ENCODE measurements at regions not wholly inside any gene's neighbourhood (a gene's known extent, or its start where the extent isn't known, plus 50 kb on each side); places are given as distances from the start of the nearest gene placed in this dataset.

DNA sequence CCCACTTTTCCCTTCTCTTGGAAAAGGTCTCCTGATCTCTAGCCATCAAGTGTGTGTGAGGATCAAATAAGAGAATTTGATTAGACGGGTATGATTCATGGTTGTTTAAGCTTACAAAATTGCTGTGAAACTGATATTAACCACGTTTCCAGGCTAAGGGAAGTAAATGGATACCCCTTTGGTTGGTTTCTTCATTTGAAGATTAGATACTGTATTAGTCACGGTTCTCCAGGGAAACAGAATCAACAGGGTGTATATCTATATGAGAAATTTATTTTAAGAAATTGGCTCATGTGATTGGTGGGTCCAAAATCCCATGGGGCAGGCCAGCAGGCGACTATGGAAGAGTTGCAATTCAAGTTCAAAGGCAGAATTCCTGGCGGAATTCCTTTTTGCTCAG is 112.7 kb upstream of the SELENOK start:
- Histone ChIP-seq H3K9me3 (replicated peaks; ENCODE audit: control insufficient read depth, insufficient read depth, low read depth, low read length) (no peaks in the 10 kb centered on the region), H3K27me3 (ENCODE audit: control insufficient read depth in 2 of 2, insufficient read depth in 2 of 2, low read length in 2 of 2) (peaks cover 0 to 5% of the 10 kb centered on the region in 2 experiments; a peak in 1 of 5 replicates), H3K27ac (ENCODE audit: extremely low read depth, low read depth, low read length) (no peak overlapping the region), H3K4me3 (no peak overlapping the region), H3K36me3 (ENCODE audit: control insufficient read depth, insufficient read depth, low read length) (no peaks in the 10 kb centered on the region), H3K4me2 (ENCODE audit: insufficient read depth, low read length) (no peak overlapping the region), H4K20me1 (replicated peaks; ENCODE audit: control insufficient read depth, insufficient read depth, low read length) (no peaks in the 10 kb centered on the region), H2AFZ (ENCODE audit: low read depth, low read length) (no peak overlapping the region), H3K79me2 (ENCODE audit: control insufficient read depth, insufficient read depth, low read length) (no peaks in the 10 kb centered on the region), H3K4me1 (replicated peaks in 1 of 2; ENCODE audit: control insufficient read depth in 2 of 2, insufficient read depth in 2 of 2, low read length in 2 of 2) (no peaks in the 10 kb centered on the region), H3K9ac (ENCODE audit: insufficient read depth in 1 of 2, low read depth in 2 of 2, low read length in 2 of 2) (no peak overlapping the region), H3K9me1 (ENCODE audit: control insufficient read depth, insufficient read depth, low read length) (no peaks in the 10 kb centered on the region)
- intact Hi-C loops (cut with micrococcal nuclease) (no loop called here), in situ Hi-C loops (cut with MboI) (no loop called here)
- 0% methylated on average over 5 of the region's 5 CpGs for WGBS (ENCODE audit: insufficient coverage, low coverage, missing lambda C conversion rate)
- CTCF ChIA-PET (ENCODE audit: low intra/inter-chr PET ratio): no interaction called here
- POLR2A ChIA-PET: no interaction called here
- TF ChIP-seq CHCHD3 (CRISPR knock-in tag; IDR thresholded peaks at IDR 0.05) (no peak), ZNF436 (CRISPR knock-in tag; IDR thresholded peaks at IDR 0.05) (no peak), CBFB (CRISPR knock-in tag; IDR thresholded peaks at IDR 0.05) (no peak), ZNF311 (CRISPR knock-in tag; IDR thresholded peaks at IDR 0.05) (no peak), CBFA2T3 (IDR thresholded peaks at IDR 0.05) (no peak), KAT8 (IDR thresholded peaks at IDR 0.05; ENCODE audit: low read depth) (no peak), COPS2 (conservative IDR thresholded peaks at IDR 0.05) (no peak), BCL6 (CRISPR knock-in tag; IDR thresholded peaks at IDR 0.05) (no peak)
- TF ChIP-seq, protein P1, sequence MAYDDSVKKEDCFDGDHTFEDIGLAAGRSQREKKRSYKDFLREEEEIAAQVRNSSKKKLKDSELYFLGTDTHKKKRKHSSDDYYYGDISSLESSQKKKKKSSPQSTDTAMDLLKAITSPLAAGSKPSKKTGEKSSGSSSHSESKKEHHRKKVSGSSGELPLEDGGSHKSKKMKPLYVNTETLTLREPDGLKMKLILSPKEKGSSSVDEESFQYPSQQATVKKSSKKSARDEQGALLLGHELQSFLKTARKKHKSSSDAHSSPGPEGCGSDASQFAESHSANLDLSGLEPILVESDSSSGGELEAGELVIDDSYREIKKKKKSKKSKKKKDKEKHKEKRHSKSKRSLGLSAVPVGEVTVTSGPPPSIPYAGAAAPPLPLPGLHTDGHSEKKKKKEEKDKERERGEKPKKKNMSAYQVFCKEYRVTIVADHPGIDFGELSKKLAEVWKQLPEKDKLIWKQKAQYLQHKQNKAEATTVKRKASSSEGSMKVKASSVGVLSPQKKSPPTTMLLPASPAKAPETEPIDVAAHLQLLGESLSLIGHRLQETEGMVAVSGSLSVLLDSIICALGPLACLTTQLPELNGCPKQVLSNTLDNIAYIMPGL (CRISPR knock-in tag; IDR thresholded peaks at IDR 0.05): no peak
- TF ChIP-seq, protein P2, sequence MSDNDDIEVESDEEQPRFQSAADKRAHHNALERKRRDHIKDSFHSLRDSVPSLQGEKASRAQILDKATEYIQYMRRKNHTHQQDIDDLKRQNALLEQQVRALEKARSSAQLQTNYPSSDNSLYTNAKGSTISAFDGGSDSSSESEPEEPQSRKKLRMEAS (CRISPR knock-in tag; IDR thresholded peaks at IDR 0.05): no peak
- TF ChIP-seq, protein P3, sequence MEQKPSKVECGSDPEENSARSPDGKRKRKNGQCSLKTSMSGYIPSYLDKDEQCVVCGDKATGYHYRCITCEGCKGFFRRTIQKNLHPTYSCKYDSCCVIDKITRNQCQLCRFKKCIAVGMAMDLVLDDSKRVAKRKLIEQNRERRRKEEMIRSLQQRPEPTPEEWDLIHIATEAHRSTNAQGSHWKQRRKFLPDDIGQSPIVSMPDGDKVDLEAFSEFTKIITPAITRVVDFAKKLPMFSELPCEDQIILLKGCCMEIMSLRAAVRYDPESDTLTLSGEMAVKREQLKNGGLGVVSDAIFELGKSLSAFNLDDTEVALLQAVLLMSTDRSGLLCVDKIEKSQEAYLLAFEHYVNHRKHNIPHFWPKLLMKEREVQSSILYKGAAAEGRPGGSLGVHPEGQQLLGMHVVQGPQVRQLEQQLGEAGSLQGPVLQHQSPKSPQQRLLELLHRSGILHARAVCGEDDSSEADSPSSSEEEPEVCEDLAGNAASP (IDR thresholded peaks at IDR 0.05): no peak
- no peak for ATAC-seq
- no peak for FAIRE-seq
- DNase-seq (ENCODE audit: extremely low read depth in 1 of 4, low spot score in 3 of 4): no peak
- BruUV-seq (replicated peaks): no TSS peak

Data from K562 (cell line).